IMR-90 (cell line): ENCODE measurements at regions not wholly inside any gene's neighbourhood (a gene's known extent, or its start where the extent isn't known, plus 50 kb on each side); places are given as distances from the start of the nearest gene placed in this dataset.

Source experiments
- ATAC-seq: fragments of 200-7000 bp; cut with Tn5 transposase; 2 replicates; pipeline ENCODE4 v1.9.1; 2020; ENCODE audit warnings: low read depth, mild to moderate bottlenecking, moderate library complexity
- BruUV-seq: library from RNA; stranded (reverse); fragments of 400-500 nt; replicated peaks from 2 replicates; lab custom pipeline; 2021; lab: Mats Ljungman, UMichigan
- CTCF ChIA-PET: fragments of 300-600 bp; formaldehyde crosslinking; extraction: SDS; loops from one replicate; lab custom pipeline; 2021; ENCODE audit warnings: antibody characterized with exemption; lab: Yijun Ruan, JAX
- POLR2A ChIA-PET: fragments of 300-600 bp; sonication (Branson Sonifier 250); formaldehyde crosslinking; loops from one replicate; lab custom pipeline; 2022; ENCODE audit warnings: antibody characterized with exemption; ENCODE audit not compliant: unreplicated experiment; lab: Charles Lee
- DNase-seq: peaks from one replicate; pipeline ENCODE4 v3.0.0; 2013
- H2AFZ ChIP-seq: replicated peaks from 2 replicates; pipeline ENCODE3; 2013; ENCODE audit warnings: low read length, mild to moderate bottlenecking; ENCODE audit not compliant: poor library complexity
- H2AK5ac ChIP-seq: 2 replicates; pipeline ENCODE4 v1.6.1; 2013; ENCODE audit warnings: low read depth, low read length, inconsistent platforms
- H2AK9ac ChIP-seq: replicated peaks from 2 replicates; pipeline ENCODE3; 2013; ENCODE audit warnings: mild to moderate bottlenecking, low read depth, low read length, moderate library complexity; ENCODE audit not compliant: poor library complexity
- H2BK120ac ChIP-seq: 2 replicates; pipeline ENCODE4 v1.6.1; 2013; ENCODE audit warnings: low read depth, low read length, inconsistent platforms
- H2BK15ac ChIP-seq: 3 replicates; pipeline ENCODE4 v1.6.1; 2013; ENCODE audit warnings: low read depth, low read length, inconsistent platforms
- H2BK20ac ChIP-seq: 2 replicates; pipeline ENCODE4 v1.6.1; 2013; ENCODE audit warnings: low read depth, mild to moderate bottlenecking, inconsistent platforms, low read length, moderate library complexity
- H2BK5ac ChIP-seq: 2 replicates; pipeline ENCODE4 v1.6.1; 2013; ENCODE audit warnings: mild to moderate bottlenecking, low read depth, low read length, inconsistent platforms; ENCODE audit not compliant: poor library complexity, severe bottlenecking
- H3K14ac ChIP-seq: replicated peaks from 2 replicates; pipeline ENCODE4 v1.6.1; 2013; ENCODE audit warnings: low read depth, low read length, inconsistent platforms
- H3K18ac ChIP-seq: 2 replicates; pipeline ENCODE4 v1.6.1; 2013; ENCODE audit warnings: low read depth, low read length, control low read depth
- H3K23ac ChIP-seq: 2 replicates; pipeline ENCODE4 v1.6.1; 2013; ENCODE audit warnings: low read depth, low read length, inconsistent platforms
- H3K27ac ChIP-seq: 2 replicates; pipeline ENCODE4 v1.5.1; 2013; ENCODE audit warnings: mild to moderate bottlenecking, control low read depth, low read length; ENCODE audit not compliant: insufficient read depth
- H3K27me3 ChIP-seq: 2 replicates; pipeline ENCODE4 v1.6.1; 2013; ENCODE audit warnings: low read length; ENCODE audit not compliant: control insufficient read depth, insufficient read depth
- H3K36me3 ChIP-seq: 2 replicates; pipeline ENCODE4 v1.6.1; 2013; ENCODE audit warnings: low read length, mixed read lengths; ENCODE audit not compliant: control insufficient read depth, insufficient read depth
- H3K4ac ChIP-seq: 2 replicates; pipeline ENCODE4 v1.6.1; 2013; ENCODE audit warnings: low read depth, low read length, inconsistent platforms
- H3K4me1 ChIP-seq: 2 replicates; pipeline ENCODE4 v1.6.1; 2013; ENCODE audit warnings: low read length, mixed read lengths; ENCODE audit not compliant: control insufficient read depth, insufficient read depth
- H3K4me2 ChIP-seq: 2 replicates; pipeline ENCODE4 v1.6.1; 2013; ENCODE audit warnings: low read depth, mild to moderate bottlenecking, control low read depth, low read length, moderate library complexity
- H3K4me3 ChIP-seq: 2 replicates; pipeline ENCODE4 v1.5.1; 2013; ENCODE audit warnings: low read depth, mild to moderate bottlenecking, control low read depth, low read length, moderate library complexity; ENCODE audit not compliant: insufficient read depth
- H3K56ac ChIP-seq: 2 replicates; pipeline ENCODE4 v1.6.1; 2013; ENCODE audit warnings: low read length, inconsistent platforms; ENCODE audit not compliant: insufficient read depth; ENCODE audit errors: extremely low read depth
- H3K79me1 ChIP-seq, 2 experiments: 2 replicates each; pipeline ENCODE4 v1.6.1; 2013; ENCODE audit warnings: low read length in 2 of 2, inconsistent platforms in 1 of 2, low read depth in 1 of 2
- H3K9ac ChIP-seq: 2 replicates; pipeline ENCODE4 v1.6.1; 2013; ENCODE audit warnings: low read depth, low read length, control low read depth
- H3K9me1 ChIP-seq: 2 replicates; pipeline ENCODE4 v1.6.1; 2013; ENCODE audit warnings: low read length, inconsistent platforms; ENCODE audit not compliant: insufficient read depth
- H3K9me3 ChIP-seq: 2 replicates; pipeline ENCODE4 v1.6.1; 2013; ENCODE audit warnings: low read length; ENCODE audit not compliant: control insufficient read depth, insufficient read depth
- H4K20me1 ChIP-seq: 2 replicates; pipeline ENCODE4 v1.6.1; 2013; ENCODE audit warnings: low read length, inconsistent platforms; ENCODE audit not compliant: insufficient read depth
- H4K5ac ChIP-seq: 2 replicates; pipeline ENCODE4 v1.6.1; 2013; ENCODE audit warnings: mild to moderate bottlenecking, low read depth, low read length, control low read depth
- H4K8ac ChIP-seq, 2 experiments: 2 replicates each; pipeline ENCODE4 v1.6.1; 2013; ENCODE audit warnings: low read depth in 2 of 2, low read length in 2 of 2, control low read depth in 1 of 2, inconsistent platforms in 1 of 2
- H4K91ac ChIP-seq: 2 replicates; pipeline ENCODE4 v1.6.1; 2013; ENCODE audit warnings: low read depth, low read length, inconsistent platforms; ENCODE audit not compliant: insufficient read depth
- MAZ ChIP-seq: IDR thresholded peaks from 2 replicates; pipeline ENCODE4 v1.6.1; 2012; ENCODE audit warnings: low read depth, mild to moderate bottlenecking, low read length, improper control_type of control experiment, moderate library complexity, borderline replicate concordance
- POLR2A ChIP-seq: IDR thresholded peaks from 2 replicates; pipeline ENCODE4 v1.6.1; 2012; ENCODE audit warnings: mild to moderate bottlenecking, low read depth, low read length
- RFX5 ChIP-seq: IDR thresholded peaks from 2 replicates; pipeline ENCODE4 v1.8.0; 2012; ENCODE audit warnings: low read depth, mild to moderate bottlenecking, low read length, moderate library complexity
- WGBS, 2 experiments: methylation state at CpG; one replicate each; pipeline versions ENCODE4 v1.1.5 to v1.1.7; 2013; ENCODE audit warnings: missing lambda C conversion rate in 2 of 2; ENCODE audit not compliant: insufficient read length in 1 of 2; ENCODE audit errors: extremely low coverage in 2 of 2; 5-methylcytosine and 5-hydroxymethylcytosine counted together
- dilution Hi-C: fragments of 300-500 bp; cut with HindIII; formaldehyde crosslinking; loops from one replicate; pipeline ENCODE4 v1.14.3; 2018; ENCODE audit warnings: low sequenced_read_pairs; ENCODE audit not compliant: unreplicated experiment
- in situ Hi-C: fragments of 300-500 bp; cut with MboI; formaldehyde crosslinking; loops from 3 replicates; pipeline ENCODE4 v1.14.3; 2019; ENCODE audit warnings: low sequenced_read_pairs, inconsistent platforms, mixed read lengths
- intact Hi-C: fragments of 100-400 bp; cut with micrococcal nuclease; formaldehyde crosslinking; loops from 2 replicates; pipeline ENCODE4 v1.10.0; 2022
- TF ChIP-seq, protein P1 (sequence below): fragments of 150-350 bp; IDR thresholded peaks from 2 replicates; pipeline ENCODE4 v1.6.1; 2017; ENCODE audit warnings: mild to moderate bottlenecking, antibody characterized with exemption, low read length, low read depth

DNA sequence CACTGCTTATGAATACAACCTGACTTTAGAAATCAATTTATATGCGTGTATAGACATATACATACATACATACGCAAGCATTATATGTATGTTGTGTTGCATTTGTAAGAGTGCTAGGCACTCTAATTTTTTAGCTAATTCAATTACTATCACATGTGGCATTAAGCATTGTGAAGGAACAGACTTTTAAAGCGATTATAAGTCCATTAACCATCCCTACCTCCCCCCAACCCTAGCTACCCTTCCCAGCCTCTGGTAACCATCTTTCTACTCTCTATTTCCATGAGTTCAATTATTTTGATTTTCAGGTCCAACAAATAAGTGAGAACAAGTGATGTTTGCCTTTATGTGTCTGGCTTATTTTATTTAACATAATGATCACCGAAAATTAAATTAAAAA lies 453.8 kb downstream of the DOK5 start:
- Histone ChIP-seq H3K18ac (no peak overlapping the region), H3K36me3 (no peaks in the 10 kb centered on the region), H3K9ac (no peak overlapping the region), H2BK120ac (no peak overlapping the region), H3K79me1 (no peaks in the 10 kb centered on the region), H2AK5ac (no peak overlapping the region), H2BK15ac (no peak overlapping the region), H2BK5ac (no peak overlapping the region), H3K56ac (no peak overlapping the region), H2BK20ac (no peak overlapping the region), H4K8ac (no peak overlapping the region), H3K4me1 (no peaks in the 10 kb centered on the region), H4K20me1 (no peaks in the 10 kb centered on the region), H3K9me3 (peaks cover 4% of the 10 kb centered on the region; the same call in 1 of the 2 replicates), H2AFZ (no peak overlapping the region), H3K23ac (no peak overlapping the region), H3K27me3 (no peaks in the 10 kb centered on the region), H2AK9ac (no peak overlapping the region), H3K14ac (no peak overlapping the region), H3K4me2 (no peak overlapping the region), H3K4ac (no peak overlapping the region), H4K5ac (no peak overlapping the region), H3K27ac (no peak overlapping the region), H3K9me1 (no peaks in the 10 kb centered on the region), H4K91ac (no peak overlapping the region), H3K4me3 (no peak overlapping the region)
- POLR2A ChIA-PET, result no interaction called here
- TF ChIP-seq, protein P1, sequence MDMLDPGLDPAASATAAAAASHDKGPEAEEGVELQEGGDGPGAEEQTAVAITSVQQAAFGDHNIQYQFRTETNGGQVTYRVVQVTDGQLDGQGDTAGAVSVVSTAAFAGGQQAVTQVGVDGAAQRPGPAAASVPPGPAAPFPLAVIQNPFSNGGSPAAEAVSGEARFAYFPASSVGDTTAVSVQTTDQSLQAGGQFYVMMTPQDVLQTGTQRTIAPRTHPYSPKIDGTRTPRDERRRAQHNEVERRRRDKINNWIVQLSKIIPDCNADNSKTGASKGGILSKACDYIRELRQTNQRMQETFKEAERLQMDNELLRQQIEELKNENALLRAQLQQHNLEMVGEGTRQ, result no peak
- TF ChIP-seq RFX5, result no peak
- no peak for TF ChIP-seq POLR2A
- no peak for TF ChIP-seq MAZ
- no TSS peak for BruUV-seq
- dilution Hi-C loops, result no loop called here
- intact Hi-C loops, result no loop called here
- CTCF ChIA-PET, result no interaction called here
- in situ Hi-C loops, result no loop called here
- DNase-seq, result no peak
- ATAC-seq, result no peak
- WGBS, 2 experiments, result no CpG with 5 or more reads among the region's 4 CpGs
